ENCODE measurements at regions not wholly inside any gene's neighbourhood (a gene's known extent, or its start where the extent isn't known, plus 50 kb on each side); places are given as distances from the start of the nearest gene placed in this dataset.
"Not testable (repeated sequence)": the region's sequence is repeated elsewhere in the genome, so short reads cannot be mapped to it uniquely, and the experiment has no call there.

GRCh38 chr7:52555805-52556204 lies 479.6 kb upstream of the POM121L12 start:
- H3K9ac ChIP-seq (ENCODE audit: extremely low read depth, low read length, poor library complexity, severe bottlenecking): no peak overlapping the region
- DNase-seq: no peak
- Mint-ChIP-seq H3K4me1 (no peaks in the 10 kb centered on the region), H3K27ac (no peak overlapping the region), H3K4me3 (no peak overlapping the region), H3K36me3 (ENCODE audit: low read depth) (no peaks in the 10 kb centered on the region), H3K27me3 (ENCODE audit: insufficient read depth) (no peaks in the 10 kb centered on the region), H3K9me3 (no peaks in the 10 kb centered on the region)
- H3K36me3 ChIP-seq (ENCODE audit: control insufficient read depth, insufficient read depth, low read length): no peaks in the 10 kb centered on the region
- no peaks in the 10 kb centered on the region for H3K27me3 ChIP-seq (ENCODE audit: control insufficient read depth, insufficient read depth, low read length, poor library complexity, severe bottlenecking)
- no peaks in the 10 kb centered on the region for H3K4me1 ChIP-seq (ENCODE audit: control insufficient read depth, insufficient read depth, low read length)
- H3K4me3 ChIP-seq (ENCODE audit: low read length): no peak overlapping the region
- H3K9me3 ChIP-seq (ENCODE audit: control insufficient read depth, low read length): no peaks in the 10 kb centered on the region
- no peak overlapping the region for H3K27ac ChIP-seq (ENCODE audit: low read depth, low read length)
- TF ChIP-seq, protein P1, sequence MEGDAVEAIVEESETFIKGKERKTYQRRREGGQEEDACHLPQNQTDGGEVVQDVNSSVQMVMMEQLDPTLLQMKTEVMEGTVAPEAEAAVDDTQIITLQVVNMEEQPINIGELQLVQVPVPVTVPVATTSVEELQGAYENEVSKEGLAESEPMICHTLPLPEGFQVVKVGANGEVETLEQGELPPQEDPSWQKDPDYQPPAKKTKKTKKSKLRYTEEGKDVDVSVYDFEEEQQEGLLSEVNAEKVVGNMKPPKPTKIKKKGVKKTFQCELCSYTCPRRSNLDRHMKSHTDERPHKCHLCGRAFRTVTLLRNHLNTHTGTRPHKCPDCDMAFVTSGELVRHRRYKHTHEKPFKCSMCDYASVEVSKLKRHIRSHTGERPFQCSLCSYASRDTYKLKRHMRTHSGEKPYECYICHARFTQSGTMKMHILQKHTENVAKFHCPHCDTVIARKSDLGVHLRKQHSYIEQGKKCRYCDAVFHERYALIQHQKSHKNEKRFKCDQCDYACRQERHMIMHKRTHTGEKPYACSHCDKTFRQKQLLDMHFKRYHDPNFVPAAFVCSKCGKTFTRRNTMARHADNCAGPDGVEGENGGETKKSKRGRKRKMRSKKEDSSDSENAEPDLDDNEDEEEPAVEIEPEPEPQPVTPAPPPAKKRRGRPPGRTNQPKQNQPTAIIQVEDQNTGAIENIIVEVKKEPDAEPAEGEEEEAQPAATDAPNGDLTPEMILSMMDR (conservative IDR thresholded peaks at IDR 0.05): no peak
- 81 to 92% methylated on average over 2 to 4 of the region's 4 CpGs for WGBS, 2 experiments (ENCODE audit: insufficient coverage in 1 of 2, insufficient read length in 1 of 2)

- Histone ChIP-seq H3K36me3 (ENCODE audit: control insufficient read depth, insufficient read depth, low read length) (no peaks in the 10 kb centered on the region), H3K9me3 (ENCODE audit: control insufficient read depth, low read length) (peaks cover under 1% of the 10 kb centered on the region), H3K4me3 (ENCODE audit: low read length) (no peak overlapping the region), H3K4me1 (ENCODE audit: control insufficient read depth, insufficient read depth, low read length) (no peaks in the 10 kb centered on the region), H3K27ac (ENCODE audit: low read depth, low read length) (no peak overlapping the region), H3K9ac (ENCODE audit: extremely low read depth, low read length, poor library complexity, severe bottlenecking) (no peak overlapping the region), H3K27me3 (ENCODE audit: control insufficient read depth, insufficient read depth, low read length, poor library complexity, severe bottlenecking) (no peaks in the 10 kb centered on the region)
- Mint-ChIP-seq H3K27ac (no peak overlapping the region), H3K36me3 (ENCODE audit: low read depth) (no peaks in the 10 kb centered on the region), H3K4me3 (no peak overlapping the region), H3K9me3 (no peaks in the 10 kb centered on the region), H3K4me1 (no peaks in the 10 kb centered on the region), H3K27me3 (ENCODE audit: insufficient read depth) (no peaks in the 10 kb centered on the region)
- WGBS, 2 experiments (ENCODE audit: insufficient coverage in 1 of 2, insufficient read length in 1 of 2): 80 to 89% methylated on average over 8 of the region's 8 CpGs
- DNase-seq: no peak
- TF ChIP-seq, protein P1 (conservative IDR thresholded peaks at IDR 0.05): no peak
Observed at GRCh38 chr7:52547308-52547910, 488.0 kb upstream of the POM121L12 start.

GRCh38 chr7:52541198-52541765 lies 494.2 kb upstream of the POM121L12 start:
- peak; percentile 59 for DNase-seq
- H3K4me3 Mint-ChIP-seq; H3K36me3 ChIP-seq (ENCODE audit: control insufficient read depth, insufficient read depth, low read length); H3K4me1 ChIP-seq (ENCODE audit: control insufficient read depth, insufficient read depth, low read length); H3K4me3 ChIP-seq (ENCODE audit: low read length); H3K27ac Mint-ChIP-seq; H3K9me3 ChIP-seq (ENCODE audit: control insufficient read depth, low read length); H3K27me3 Mint-ChIP-seq (ENCODE audit: insufficient read depth); H3K27ac ChIP-seq (ENCODE audit: low read depth, low read length); H3K9ac ChIP-seq (ENCODE audit: extremely low read depth, low read length, poor library complexity, severe bottlenecking); H3K27me3 ChIP-seq (ENCODE audit: control insufficient read depth, insufficient read depth, low read length, poor library complexity, severe bottlenecking); H3K36me3 Mint-ChIP-seq (ENCODE audit: low read depth); H3K4me1 Mint-ChIP-seq: not testable (repeated sequence)
- 80 to 82% methylated on average over 2 to 5 of the region's 5 CpGs for WGBS, 2 experiments (ENCODE audit: insufficient coverage in 1 of 2, insufficient read length in 1 of 2)
- H3K9me3 Mint-ChIP-seq: peaks cover 13% of the 10 kb centered on the region
